ENCODE measurements at regions not wholly inside any gene's neighbourhood (a gene's known extent, or its start where the extent isn't known, plus 50 kb on each side); places are given as distances from the start of the nearest gene placed in this dataset.

- TF ChIP-seq CTCF (IDR thresholded peaks at IDR 0.05), result no peak
- no peak for TF ChIP-seq POLR2A (IDR thresholded peaks at IDR 0.05)
These were observed 824.7 kb upstream of the NECTIN3 start for GRCh38 chr3:110246796-110247376.
